H1 (cell line): ENCODE measurements at regions not wholly inside any gene's neighbourhood (a gene's known extent, or its start where the extent isn't known, plus 50 kb on each side); places are given as distances from the start of the nearest gene placed in this dataset.

ENCODE experiments used
- FOSL1 ChIP-seq: IDR thresholded peaks from 2 replicates; pipeline ENCODE4 v1.6.1; 2011; ENCODE audit warnings: mild to moderate bottlenecking, low read depth, low read length, moderate library complexity; ENCODE audit not compliant: insufficient read depth
- KDM1A ChIP-seq: fragments of 200-600, 300-600 bp; sonication (generic); IDR thresholded peaks from 2 replicates; pipeline ENCODE4 v1.7.1; 2016; ENCODE audit warnings: mild to moderate bottlenecking, low read length, borderline replicate concordance
- NRF1 ChIP-seq: IDR thresholded peaks from 2 replicates; pipeline ENCODE4 v1.6.1; 2011; ENCODE audit warnings: mild to moderate bottlenecking, low read depth, low read length, improper control_type of control experiment
- TEAD4 ChIP-seq: IDR thresholded peaks from 2 replicates; pipeline ENCODE4 v1.6.1; 2012; ENCODE audit warnings: low read depth, low read length, inconsistent platforms, mixed read lengths

GRCh38 chr4:28269426-28269825, 1408.8 kb downstream of the STIM2 start (continued):
- no peak for TF ChIP-seq NRF1
- TF ChIP-seq TEAD4 = no peak
- TF ChIP-seq FOSL1 = no peak
- no peak for TF ChIP-seq KDM1A
